Skin epidermis (tissue), 12 donors: ENCODE measurements at regions not wholly inside any gene's neighbourhood (a gene's known extent, or its start where the extent isn't known, plus 50 kb on each side); places are given as distances from the start of the nearest gene placed in this dataset.

ENCODE experiments used
- H3K27ac ChIP-seq, 21 experiments: fragments of 200-600 bp; sonication (generic) in 11 of 21; one replicate each; pipeline ENCODE4 v1.5.0; 2020; ENCODE audit warnings: mild to moderate bottlenecking in 3 of 21, inconsistent platforms in 2 of 21, moderate library complexity in 2 of 21
- H3K4me3 ChIP-seq, 7 experiments: fragments of 200-600 bp; sonication (generic) in 2 of 7; one replicate each; pipeline ENCODE4 v1.5.0; 2020; ENCODE audit warnings: inconsistent platforms in 2 of 7, mild to moderate bottlenecking in 2 of 7, moderate library complexity in 1 of 7

DNA sequence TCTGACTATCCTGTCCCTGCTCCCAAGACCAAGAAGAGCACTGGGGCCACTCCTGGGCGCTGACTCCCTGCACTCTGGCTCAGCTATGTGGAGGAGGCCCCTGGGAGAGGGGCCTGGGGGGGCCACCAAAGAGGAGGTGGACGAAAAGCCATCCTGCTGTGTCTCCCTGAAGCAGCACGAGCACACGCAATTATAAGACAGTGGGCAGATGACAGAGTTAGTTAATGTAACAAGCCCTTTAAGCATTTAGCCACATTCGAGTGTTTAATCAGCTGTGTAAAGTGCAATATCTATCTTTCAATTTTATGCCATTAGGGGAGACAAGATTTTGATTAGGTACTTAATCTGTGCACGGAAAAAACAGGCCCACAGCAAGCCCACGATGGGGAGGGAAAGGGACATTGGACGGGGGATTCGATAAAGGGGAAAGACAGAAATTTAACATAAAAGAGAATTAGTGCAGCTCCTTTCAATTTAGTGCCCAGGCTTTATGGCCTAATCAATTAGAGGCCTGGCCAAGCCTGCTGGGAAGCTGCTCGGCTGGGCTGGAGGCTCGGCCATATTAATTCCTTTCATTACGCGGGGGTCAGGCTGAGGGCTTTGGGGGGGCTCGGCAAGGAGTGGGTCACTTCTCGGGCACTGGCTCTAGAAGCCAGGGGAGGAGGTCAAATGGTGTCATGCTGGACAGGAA lies 286.2 kb downstream of the DHX35 start:
- Histone ChIP-seq H3K27ac (no peak overlapping the region), H3K4me3 (no peak overlapping the region)

DNA sequence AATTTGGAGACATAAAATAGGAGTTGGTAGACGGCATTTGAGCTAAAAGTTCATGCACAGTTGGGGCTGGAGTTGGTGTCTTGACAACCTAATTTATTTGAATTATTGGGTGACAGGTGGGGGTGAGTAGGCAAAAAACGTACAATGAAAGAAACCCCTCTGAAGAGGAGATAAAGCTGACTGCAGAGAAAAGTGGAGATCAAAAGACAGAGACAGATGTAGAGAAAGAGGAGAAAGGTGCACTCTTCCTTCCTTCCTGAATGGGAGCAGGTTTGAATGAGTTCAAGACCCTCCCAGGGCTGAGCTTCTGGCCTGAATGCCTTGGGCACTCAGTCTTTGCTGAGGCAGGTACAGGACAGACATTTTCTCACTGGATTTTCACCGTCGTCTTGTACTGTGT lies 284.3 kb downstream of the DHX35 start:
- H3K4me3 ChIP-seq, result no peak overlapping the region
- H3K27ac ChIP-seq, result no peak overlapping the region

- Histone ChIP-seq H3K4me3 (no peak overlapping the region), H3K27ac (no peak overlapping the region)
Observed at GRCh38 chr20:39245685-39246311, 283.7 kb downstream of the DHX35 start.

DNA sequence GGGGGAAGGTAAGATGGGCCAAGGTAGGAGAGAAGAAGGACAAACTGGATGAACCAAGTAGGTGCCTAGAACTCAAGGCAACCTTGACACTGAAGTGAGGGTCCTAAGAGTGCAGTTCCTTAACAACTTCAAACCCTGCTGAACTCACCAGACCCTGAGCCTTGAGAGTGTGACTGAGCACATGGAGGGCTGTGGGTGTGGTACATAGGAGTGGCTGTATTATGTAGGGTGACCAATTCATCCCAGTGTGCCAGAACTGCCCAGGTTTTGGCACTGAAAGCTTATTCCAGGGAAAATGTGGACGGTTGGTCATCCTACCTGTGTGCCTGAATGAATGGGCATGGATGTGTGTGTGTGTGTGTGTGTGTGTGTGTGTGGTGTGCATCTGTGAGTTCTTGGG lies 281.8 kb downstream of the DHX35 start:
- Histone ChIP-seq H3K27ac (no peak overlapping the region), H3K4me3 (no peak overlapping the region)

DNA sequence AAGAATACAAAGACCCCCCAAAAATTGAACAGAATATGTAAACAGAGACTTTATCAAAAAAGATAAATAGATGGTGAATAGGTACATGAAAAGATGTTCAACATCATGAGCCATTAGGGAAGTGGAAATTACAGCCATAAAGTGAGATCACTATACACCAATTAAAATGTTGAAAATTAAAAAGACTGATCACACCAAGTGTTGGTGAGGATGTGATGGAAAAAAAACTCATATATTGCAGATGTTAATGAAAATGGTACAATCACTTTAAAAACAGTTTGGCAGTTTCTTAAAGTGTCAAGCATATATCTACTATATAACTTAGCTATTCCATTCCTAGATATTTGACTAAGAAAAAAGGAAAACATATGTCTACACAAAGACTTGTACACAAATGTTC lies 280.5 kb downstream of the DHX35 start:
- Histone ChIP-seq H3K4me3 (no peak overlapping the region), H3K27ac (no peak overlapping the region)

DNA sequence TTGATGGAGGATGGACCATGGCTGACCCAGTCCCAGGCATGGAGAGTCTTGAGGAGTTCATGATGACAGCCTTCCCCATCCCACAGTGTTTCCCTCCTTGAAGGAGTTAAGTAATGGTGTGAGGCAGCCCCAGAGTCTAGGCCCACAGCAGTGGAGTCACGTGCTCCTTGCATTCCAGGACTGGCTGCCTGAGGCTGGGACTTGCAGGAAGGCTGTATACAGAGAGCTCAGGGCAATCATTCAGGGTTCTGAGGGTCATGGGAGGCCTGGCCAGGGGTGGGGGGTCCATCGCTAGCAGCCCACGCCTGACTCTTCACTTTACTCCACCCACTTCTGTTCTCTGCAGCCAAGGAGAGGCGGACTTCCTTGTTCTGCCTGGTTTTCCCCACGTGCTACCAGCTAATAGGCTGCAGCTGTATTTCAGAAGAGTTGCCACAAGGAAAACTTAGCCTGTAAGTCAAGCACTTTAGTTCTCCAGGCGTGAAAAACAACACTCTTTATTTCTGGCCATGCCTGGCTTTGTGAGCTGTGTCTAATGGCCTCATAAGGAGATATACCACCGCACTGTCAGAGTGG lies 272.5 kb downstream of the DHX35 start:
- Histone ChIP-seq H3K27ac (peak overlapping the region in 1 of 21 experiments; percentile 24), H3K4me3 (no peak overlapping the region)

DNA sequence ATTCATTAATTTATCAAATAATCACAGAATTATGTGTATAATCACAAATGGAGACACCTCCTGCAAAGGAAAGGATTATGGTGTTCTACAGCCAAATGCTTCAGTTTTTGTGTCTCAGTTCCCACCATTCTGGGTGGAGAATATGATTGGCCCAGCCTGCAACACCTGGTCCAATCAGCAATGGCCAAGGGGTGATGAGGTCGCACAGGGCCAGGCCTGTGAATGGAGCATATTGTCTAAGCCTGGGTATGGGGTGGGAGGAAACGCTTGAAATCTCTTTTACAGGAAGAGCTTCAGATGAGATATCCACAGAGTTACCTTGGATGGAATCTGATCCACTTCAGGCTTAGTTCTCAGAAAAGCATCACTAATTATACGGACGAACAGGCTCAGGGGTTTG lies 271.6 kb downstream of the DHX35 start:
- no peak overlapping the region for H3K27ac ChIP-seq
- no peak overlapping the region for H3K4me3 ChIP-seq

GRCh38 chr20:39227416-39227815 lies 265.3 kb downstream of the DHX35 start:
- Histone ChIP-seq H3K27ac (no peak overlapping the region), H3K4me3 (no peak overlapping the region)

DNA sequence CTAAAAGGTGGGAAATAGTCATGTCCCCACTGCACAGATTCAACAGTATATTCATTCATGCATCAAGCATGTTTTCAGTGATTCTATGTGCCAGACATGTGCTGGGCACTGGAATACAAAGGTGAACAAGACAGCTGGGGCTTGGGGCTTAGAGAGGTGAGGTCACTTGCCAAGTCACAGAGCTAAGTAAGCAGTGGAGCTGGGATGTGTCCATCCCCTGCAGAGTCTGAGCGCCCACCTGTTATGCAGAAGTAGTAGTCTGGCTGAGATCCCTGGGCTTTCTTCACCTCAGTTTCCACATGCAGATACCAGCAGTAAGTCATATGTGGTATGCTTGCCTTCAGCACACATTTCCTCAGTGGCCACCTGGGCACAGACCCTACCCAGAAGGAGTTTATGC lies 263.8 kb downstream of the DHX35 start:
- no peak overlapping the region for H3K27ac ChIP-seq
- no peak overlapping the region for H3K4me3 ChIP-seq

DNA sequence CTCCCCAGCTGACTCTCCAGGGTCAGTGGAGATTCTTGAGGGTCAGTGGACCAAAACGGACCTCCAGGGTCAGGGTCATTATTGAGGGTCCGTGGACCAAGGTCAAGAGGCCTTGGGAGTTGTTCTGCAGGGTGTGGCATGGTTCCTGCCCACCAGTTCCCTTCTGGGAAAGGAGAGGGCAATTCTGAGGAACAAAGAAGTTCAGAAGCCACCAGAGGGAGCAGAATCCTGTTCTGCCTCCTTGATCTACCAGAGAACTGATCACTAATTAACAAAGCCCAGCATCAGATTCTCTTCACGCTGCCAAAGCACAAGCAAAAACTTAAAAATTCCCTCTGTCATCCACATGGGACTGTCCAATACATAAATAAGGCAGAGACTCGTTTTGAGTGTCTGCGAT lies 263.4 kb downstream of the DHX35 start:
- H3K4me3 ChIP-seq, result no peak overlapping the region
- no peak overlapping the region for H3K27ac ChIP-seq

DNA sequence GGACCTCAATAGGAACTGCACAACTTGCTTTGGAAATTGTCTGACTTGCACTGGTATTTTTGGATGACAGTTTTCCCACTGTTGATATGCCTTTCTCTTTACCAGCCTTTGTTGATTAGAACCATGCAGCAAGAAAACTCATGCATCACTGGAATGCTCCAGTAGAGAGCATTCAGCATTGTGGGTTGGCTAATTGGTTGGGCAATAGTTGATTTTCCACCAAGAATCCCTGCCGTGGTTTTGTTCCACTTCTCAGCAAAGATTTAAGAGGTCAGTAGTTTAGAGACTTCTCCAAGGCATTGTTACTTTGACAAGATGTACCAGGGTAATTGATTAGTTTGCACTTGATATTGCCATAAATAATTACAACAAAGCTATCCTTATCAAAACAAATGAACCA lies 260.0 kb downstream of the DHX35 start:
- Histone ChIP-seq H3K4me3 (no peak overlapping the region), H3K27ac (no peak overlapping the region)

- no peak overlapping the region for H3K27ac ChIP-seq
Observed at GRCh38 chr20:39216195-39216594, 254.1 kb downstream of the DHX35 start.

DNA sequence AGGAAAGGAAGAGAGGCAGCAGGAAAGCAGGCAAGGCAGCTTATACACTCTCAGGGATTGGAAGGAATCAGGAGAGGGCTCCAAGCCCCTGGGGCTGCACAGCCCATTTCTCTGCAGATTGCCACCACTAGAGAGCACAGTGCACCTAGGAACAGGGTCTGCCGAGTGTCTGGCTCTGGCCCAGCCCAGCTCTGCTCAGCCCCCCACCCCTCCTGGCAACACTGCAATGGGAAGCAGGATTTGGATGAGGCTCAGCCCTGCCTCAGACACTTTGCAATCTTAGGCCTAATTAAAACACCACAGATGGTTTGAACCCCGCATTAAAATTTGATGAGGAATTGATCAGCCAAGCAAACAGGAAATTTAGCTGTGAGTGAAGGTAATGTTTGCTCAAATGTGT lies 252.7 kb downstream of the DHX35 start:
- Histone ChIP-seq H3K27ac (no peak overlapping the region), H3K4me3 (no peak overlapping the region)

More at GRCh38 chr20:39216195-39216594, 254.1 kb downstream of the DHX35 start:
- H3K4me3 ChIP-seq, result no peak overlapping the region

- Histone ChIP-seq H3K4me3 (no peak overlapping the region), H3K27ac (no peak overlapping the region)
Observed at GRCh38 chr20:39213476-39214145, 251.5 kb downstream of the DHX35 start.

DNA sequence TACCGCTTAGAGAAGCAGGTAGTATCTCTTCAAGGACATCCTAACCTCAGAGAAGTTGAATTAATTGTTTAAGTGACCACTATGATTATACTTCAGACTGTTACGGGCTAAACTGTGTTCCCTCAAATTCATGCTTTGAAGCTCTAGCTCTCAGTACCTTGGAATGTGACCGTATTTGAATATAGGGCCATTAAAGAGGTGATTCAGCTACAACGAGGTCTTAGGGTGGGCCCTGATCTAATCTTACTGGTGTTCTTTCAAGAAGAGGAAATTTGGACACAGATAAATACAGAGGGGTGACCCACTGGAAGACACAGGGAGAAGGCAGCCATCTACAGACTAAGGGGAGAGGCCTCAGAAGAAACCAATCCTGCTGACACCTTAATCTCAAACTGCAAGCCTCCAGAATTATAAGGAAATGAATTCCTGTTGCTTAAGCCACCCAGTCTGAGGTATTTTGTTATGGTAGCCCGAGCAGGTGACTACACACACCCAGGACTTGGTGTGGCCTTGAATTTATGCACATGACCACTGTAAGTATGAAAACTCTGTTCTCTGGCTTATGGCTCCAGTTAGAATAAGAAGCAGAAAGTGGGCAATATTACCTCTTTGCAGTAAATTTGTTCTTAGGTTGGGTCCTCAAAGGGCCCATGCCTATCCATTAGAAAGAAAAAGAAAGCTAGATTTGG lies 249.1 kb downstream of the DHX35 start:
- no peak overlapping the region for H3K4me3 ChIP-seq
- H3K27ac ChIP-seq, result no peak overlapping the region

- Histone ChIP-seq H3K4me3 (no peak overlapping the region), H3K27ac (no peak overlapping the region)
Observed at GRCh38 chr20:39210341-39211036, 248.3 kb downstream of the DHX35 start.

GRCh38 chr20:39206899-39207564 lies 244.9 kb downstream of the DHX35 start:
- no peak overlapping the region for H3K27ac ChIP-seq

DNA sequence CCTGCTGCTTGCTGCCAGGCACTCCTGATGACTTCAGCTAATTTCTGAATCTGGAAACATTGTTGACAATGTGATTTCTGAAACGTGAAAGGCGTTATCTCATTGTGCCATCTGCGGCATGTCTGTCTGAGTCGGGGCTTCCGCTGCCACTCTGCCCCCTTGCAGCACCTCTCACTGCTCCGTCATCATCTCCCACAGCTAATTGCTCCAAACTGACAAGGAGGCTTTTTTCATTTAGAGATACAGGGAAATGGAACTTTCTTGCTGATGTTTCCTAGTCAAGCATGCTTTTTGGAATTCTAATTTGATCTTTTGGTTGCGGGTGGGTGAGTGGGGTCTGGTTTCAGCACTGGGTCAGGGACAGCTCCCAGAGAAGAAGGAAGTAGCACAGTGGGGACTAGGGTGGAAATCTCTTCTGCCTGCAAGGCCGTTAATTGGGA lies 233.5 kb downstream of the DHX35 start:
- Histone ChIP-seq H3K27ac (no peak overlapping the region), H3K4me3 (no peak overlapping the region)

More at GRCh38 chr20:39206899-39207564, 244.9 kb downstream of the DHX35 start:
- no peak overlapping the region for H3K4me3 ChIP-seq
